ENCODE measurements at regions not wholly inside any gene's neighbourhood (a gene's known extent, or its start where the extent isn't known, plus 50 kb on each side); places are given as distances from the start of the nearest gene placed in this dataset.

- H4K8ac ChIP-seq (replicated peaks; ENCODE audit: insufficient read length, low read depth, low read length), result no peak overlapping the region
- H3K27me3 Mint-ChIP-seq (ENCODE audit: low read depth), result no peaks in the 10 kb centered on the region
- H4K91ac ChIP-seq (ENCODE audit: insufficient read length, low read depth, low read length), result no peak overlapping the region
- no peak overlapping the region for H3K4me2 ChIP-seq (ENCODE audit: insufficient read depth, insufficient read length, low read length)
- no peak overlapping the region for H3K14ac ChIP-seq (ENCODE audit: insufficient read depth, low read length)
- H3K27ac ChIP-seq (ENCODE audit: insufficient read length, low read depth, low read length), result no peak overlapping the region
- H2BK12ac ChIP-seq (ENCODE audit: insufficient read length, low read depth, low read length), result no peak overlapping the region
- H3K79me1 ChIP-seq (ENCODE audit: insufficient read depth, low read depth, low read length, poor library complexity, severe bottlenecking), result no peaks in the 10 kb centered on the region
- H2BK20ac ChIP-seq (ENCODE audit: low read depth, low read length, poor library complexity, severe bottlenecking), result no peak overlapping the region
- no peak overlapping the region for H4K5ac ChIP-seq (ENCODE audit: insufficient read length, low read depth, low read length)
- no peak overlapping the region for H3K9ac ChIP-seq (ENCODE audit: extremely low read depth, insufficient read length, low read length)
- H3K9me3 Mint-ChIP-seq, result peaks cover 5 to 6% of the 10 kb centered on the region in 2 experiments
- H3K4ac ChIP-seq (ENCODE audit: low read depth, low read length), result no peak overlapping the region
- H3K27me3 ChIP-seq (ENCODE audit: insufficient read depth, low read length), result no peaks in the 10 kb centered on the region
- H2AK5ac ChIP-seq (ENCODE audit: insufficient read length, low read length), result no peak overlapping the region
- no peaks in the 10 kb centered on the region for H4K20me1 ChIP-seq (ENCODE audit: control insufficient read depth, insufficient read depth, insufficient read length)
- no CpG with 5 or more reads among the region's 1 CpG for WGBS (ENCODE audit: extremely low coverage, insufficient read length, low lambda C conversion rate)
- H3K23me2 ChIP-seq (ENCODE audit: insufficient read length, low read depth, low read length, poor library complexity, severe bottlenecking), result no peaks in the 10 kb centered on the region
- DNase-seq, result no peak
- H3K4me1 Mint-ChIP-seq, result no peaks in the 10 kb centered on the region
- H3K56ac ChIP-seq (ENCODE audit: insufficient read length, low read depth, low read length), result no peak overlapping the region
- no peak overlapping the region for H2BK120ac ChIP-seq (ENCODE audit: low read depth, low read length, poor library complexity, severe bottlenecking)
- no peak overlapping the region for H3K27ac Mint-ChIP-seq
- H3K9me3 ChIP-seq (ENCODE audit: control insufficient read depth, low read depth, low read length), result no peaks in the 10 kb centered on the region
- H3K18ac ChIP-seq (ENCODE audit: insufficient read length, low read depth, low read length), result no peak overlapping the region
- no peak overlapping the region for H2BK5ac ChIP-seq (ENCODE audit: insufficient read length, low read length)
- no peak overlapping the region for H3K23ac ChIP-seq (ENCODE audit: insufficient read length, low read depth, low read length)
- H3K4me3 Mint-ChIP-seq, result no peak overlapping the region
- H3K79me2 ChIP-seq (ENCODE audit: insufficient read depth, low read length), result no peaks in the 10 kb centered on the region
- TF ChIP-seq CTCF (conservative IDR thresholded peaks at IDR 0.05), result no peak
- H3K4me1 ChIP-seq (ENCODE audit: insufficient read depth, low read length), result no peaks in the 10 kb centered on the region
- no peak overlapping the region for H2AFZ ChIP-seq (ENCODE audit: low read length)
- H3K36me3 Mint-ChIP-seq (ENCODE audit: insufficient read depth in 1 of 3, low read depth in 3 of 3), result peaks cover 0 to 5% (median 2%) of the 10 kb centered on the region in 3 experiments; a peak in 3 of 7 replicates
- no peak overlapping the region for H3T11ph ChIP-seq (ENCODE audit: low read length)
- no peak overlapping the region for H2BK15ac ChIP-seq (ENCODE audit: low read depth, low read length)
These were observed 225.6 kb downstream of the LMBRD1 start for GRCh38 chr6:69571234-69571633.

Measured in H9 (cell line).